Liver (tissue), 8 donors: ENCODE measurements at regions not wholly inside any gene's neighbourhood (a gene's known extent, or its start where the extent isn't known, plus 50 kb on each side); places are given as distances from the start of the nearest gene placed in this dataset.

ENCODE experiments used
- DNase-seq: peaks from one replicate; pipeline ENCODE4 v3.0.0-alpha.2; 2017; ENCODE audit warnings: low spot score
- H3K27ac ChIP-seq, 2 donors: one replicate each; pipeline ENCODE4 v1.7.0; 2013; ENCODE audit warnings: inconsistent platforms in 2 of 2, low read length in 2 of 2, control low read depth in 1 of 2, low read depth in 1 of 2, mild to moderate bottlenecking in 1 of 2
- H3K27me3 ChIP-seq, 4 donors: one replicate each; pipeline versions ENCODE4 v1.6.1 to v1.7.0; 2013; ENCODE audit warnings: low read length in 3 of 4, inconsistent platforms in 1 of 4, mild to moderate bottlenecking in 1 of 4, moderate library complexity in 1 of 4; ENCODE audit not compliant: control insufficient read depth in 4 of 4, insufficient read depth in 4 of 4
- H3K36me3 ChIP-seq, 4 donors: one replicate each; pipeline versions ENCODE4 v1.6.1 to v1.7.0; 2013; ENCODE audit warnings: low read length in 3 of 4, mild to moderate bottlenecking in 3 of 4, low read depth in 1 of 4, moderate library complexity in 1 of 4; ENCODE audit not compliant: control insufficient read depth in 4 of 4, insufficient read depth in 3 of 4
- H3K4me1 ChIP-seq, 4 donors: one replicate each; pipeline versions ENCODE4 v1.6.1 to v1.7.0; 2013; ENCODE audit warnings: low read length in 3 of 4, mild to moderate bottlenecking in 3 of 4, moderate library complexity in 1 of 4; ENCODE audit not compliant: control insufficient read depth in 4 of 4, insufficient read depth in 4 of 4
- H3K4me3 ChIP-seq, 3 donors: one replicate each; pipeline versions ENCODE4 v1.6.1 to v1.7.0; 2013; ENCODE audit warnings: low read length in 3 of 3, control low read depth in 1 of 3, low read depth in 1 of 3, mild to moderate bottlenecking in 1 of 3
- H3K9ac ChIP-seq, 2 donors: one replicate each; pipeline ENCODE4 v1.7.0; 2013; ENCODE audit warnings: low read length in 2 of 2, mild to moderate bottlenecking in 2 of 2, moderate library complexity in 2 of 2, control low read depth in 1 of 2, low read depth in 1 of 2
- H3K9me3 ChIP-seq, 4 donors: one replicate each; pipeline versions ENCODE4 v1.6.1 to v1.7.0; 2013; ENCODE audit warnings: low read length in 3 of 4; ENCODE audit not compliant: control insufficient read depth in 4 of 4
- ATF3 ChIP-seq: IDR thresholded peaks from 2 replicates; pipeline ENCODE4 v1.6.1; 2016; ENCODE audit warnings: antibody characterized with exemption
- EGR1 ChIP-seq, 2 donors: IDR thresholded peaks; 2 replicates each; pipeline ENCODE4 v1.6.1; 2016 to 2018; ENCODE audit warnings: antibody characterized with exemption in 2 of 2, low read depth in 2 of 2
- FOXA1 ChIP-seq: IDR thresholded peaks from 2 replicates; pipeline ENCODE4 v1.6.1; 2016; ENCODE audit warnings: antibody characterized with exemption
- FOXA2 ChIP-seq: IDR thresholded peaks from 2 replicates; pipeline ENCODE4 v1.6.1; 2016; ENCODE audit warnings: antibody characterized with exemption
- GABPA ChIP-seq, 2 donors: IDR thresholded peaks in 1 of 2; conservative IDR thresholded peaks in 1 of 2; 2 replicates each; pipeline ENCODE4 v1.6.1; 2016; ENCODE audit warnings: antibody characterized with exemption in 2 of 2, mild to moderate bottlenecking in 1 of 2, moderate library complexity in 1 of 2
- HNF4A ChIP-seq, 2 donors: conservative IDR thresholded peaks; 2 replicates each; pipeline ENCODE4 v1.6.1; 2016; ENCODE audit warnings: antibody characterized with exemption in 2 of 2, mild to moderate bottlenecking in 2 of 2
- HNF4G ChIP-seq: IDR thresholded peaks from 2 replicates; pipeline ENCODE4 v1.6.1; 2016; ENCODE audit warnings: antibody characterized with exemption
- JUND ChIP-seq, 2 donors: IDR thresholded peaks; 2 replicates each; pipeline ENCODE4 v1.6.1; 2016; ENCODE audit warnings: antibody characterized with exemption in 2 of 2
- MAX ChIP-seq: IDR thresholded peaks from 2 replicates; pipeline ENCODE4 v1.6.1; 2016; ENCODE audit warnings: antibody characterized with exemption
- NR2F2 ChIP-seq: IDR thresholded peaks from 2 replicates; pipeline ENCODE4 v1.6.1; 2016; ENCODE audit warnings: antibody characterized with exemption
- RAD21 ChIP-seq, 2 donors: IDR thresholded peaks; 2 replicates each; pipeline ENCODE4 v1.6.1; 2016; ENCODE audit warnings: antibody characterized with exemption in 2 of 2, mild to moderate bottlenecking in 2 of 2
- RXRA ChIP-seq, 2 donors: IDR thresholded peaks; 2 replicates each; pipeline ENCODE4 v1.6.1; 2017 to 2018; ENCODE audit warnings: antibody characterized with exemption in 2 of 2, mild to moderate bottlenecking in 1 of 2
- SP1 ChIP-seq: IDR thresholded peaks from 2 replicates; pipeline ENCODE4 v1.6.1; 2018; ENCODE audit warnings: antibody characterized with exemption, mild to moderate bottlenecking
- TAF1 ChIP-seq: conservative IDR thresholded peaks from 2 replicates; pipeline ENCODE4 v1.6.1; 2016; ENCODE audit warnings: antibody characterized with exemption, mild to moderate bottlenecking
- YY1 ChIP-seq: IDR thresholded peaks from 2 replicates; pipeline ENCODE4 v1.6.1; 2016; ENCODE audit warnings: antibody characterized with exemption, mild to moderate bottlenecking
- WGBS: extraction: QIAGEN DNeasy Blood & Tissue Kit; methylation state at CpG from one replicate; pipeline ENCODE4 v1.1.7; 2013; 5-methylcytosine and 5-hydroxymethylcytosine counted together
- TF ChIP-seq, protein P1 (sequence below): fragments of 150-350 bp; IDR thresholded peaks from 2 replicates; pipeline ENCODE4 v1.5.1; 2017; ENCODE audit warnings: improper control_type of control experiment, low read depth, low read length; ENCODE audit not compliant: missing input control
- TF ChIP-seq, protein P2 (sequence below): IDR thresholded peaks from 2 replicates; pipeline ENCODE4 v1.6.1; 2016; ENCODE audit warnings: antibody characterized with exemption, mild to moderate bottlenecking
- TF ChIP-seq, protein P3 (sequence below): IDR thresholded peaks from 2 replicates; pipeline ENCODE4 v1.6.1; 2016; ENCODE audit warnings: antibody characterized with exemption
- donor health status: healthy.
- donor health status: healthy.
- donor health status: healthy.
- donor health status: healthy.
- donor health status: healthy.

GRCh38 chr6:169843991-169844390 is 92.6 kb downstream of the ERMARD start (continued):
- TF ChIP-seq, protein P1, sequence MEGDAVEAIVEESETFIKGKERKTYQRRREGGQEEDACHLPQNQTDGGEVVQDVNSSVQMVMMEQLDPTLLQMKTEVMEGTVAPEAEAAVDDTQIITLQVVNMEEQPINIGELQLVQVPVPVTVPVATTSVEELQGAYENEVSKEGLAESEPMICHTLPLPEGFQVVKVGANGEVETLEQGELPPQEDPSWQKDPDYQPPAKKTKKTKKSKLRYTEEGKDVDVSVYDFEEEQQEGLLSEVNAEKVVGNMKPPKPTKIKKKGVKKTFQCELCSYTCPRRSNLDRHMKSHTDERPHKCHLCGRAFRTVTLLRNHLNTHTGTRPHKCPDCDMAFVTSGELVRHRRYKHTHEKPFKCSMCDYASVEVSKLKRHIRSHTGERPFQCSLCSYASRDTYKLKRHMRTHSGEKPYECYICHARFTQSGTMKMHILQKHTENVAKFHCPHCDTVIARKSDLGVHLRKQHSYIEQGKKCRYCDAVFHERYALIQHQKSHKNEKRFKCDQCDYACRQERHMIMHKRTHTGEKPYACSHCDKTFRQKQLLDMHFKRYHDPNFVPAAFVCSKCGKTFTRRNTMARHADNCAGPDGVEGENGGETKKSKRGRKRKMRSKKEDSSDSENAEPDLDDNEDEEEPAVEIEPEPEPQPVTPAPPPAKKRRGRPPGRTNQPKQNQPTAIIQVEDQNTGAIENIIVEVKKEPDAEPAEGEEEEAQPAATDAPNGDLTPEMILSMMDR = no peak
- TF ChIP-seq FOXA2 = no peak

- WGBS = 84% methylated on average over 5 of the region's 5 CpGs
- Histone ChIP-seq H3K27ac (no peak overlapping the region), H3K9me3 (no peaks in the 10 kb centered on the region), H3K4me3 (no peak overlapping the region), H3K4me1 (no peaks in the 10 kb centered on the region), H3K27me3 (no peaks in the 10 kb centered on the region), H3K36me3 (no peaks in the 10 kb centered on the region), H3K9ac (no peak overlapping the region)
- TF ChIP-seq, protein P1 = no peak
- TF ChIP-seq, protein P2, sequence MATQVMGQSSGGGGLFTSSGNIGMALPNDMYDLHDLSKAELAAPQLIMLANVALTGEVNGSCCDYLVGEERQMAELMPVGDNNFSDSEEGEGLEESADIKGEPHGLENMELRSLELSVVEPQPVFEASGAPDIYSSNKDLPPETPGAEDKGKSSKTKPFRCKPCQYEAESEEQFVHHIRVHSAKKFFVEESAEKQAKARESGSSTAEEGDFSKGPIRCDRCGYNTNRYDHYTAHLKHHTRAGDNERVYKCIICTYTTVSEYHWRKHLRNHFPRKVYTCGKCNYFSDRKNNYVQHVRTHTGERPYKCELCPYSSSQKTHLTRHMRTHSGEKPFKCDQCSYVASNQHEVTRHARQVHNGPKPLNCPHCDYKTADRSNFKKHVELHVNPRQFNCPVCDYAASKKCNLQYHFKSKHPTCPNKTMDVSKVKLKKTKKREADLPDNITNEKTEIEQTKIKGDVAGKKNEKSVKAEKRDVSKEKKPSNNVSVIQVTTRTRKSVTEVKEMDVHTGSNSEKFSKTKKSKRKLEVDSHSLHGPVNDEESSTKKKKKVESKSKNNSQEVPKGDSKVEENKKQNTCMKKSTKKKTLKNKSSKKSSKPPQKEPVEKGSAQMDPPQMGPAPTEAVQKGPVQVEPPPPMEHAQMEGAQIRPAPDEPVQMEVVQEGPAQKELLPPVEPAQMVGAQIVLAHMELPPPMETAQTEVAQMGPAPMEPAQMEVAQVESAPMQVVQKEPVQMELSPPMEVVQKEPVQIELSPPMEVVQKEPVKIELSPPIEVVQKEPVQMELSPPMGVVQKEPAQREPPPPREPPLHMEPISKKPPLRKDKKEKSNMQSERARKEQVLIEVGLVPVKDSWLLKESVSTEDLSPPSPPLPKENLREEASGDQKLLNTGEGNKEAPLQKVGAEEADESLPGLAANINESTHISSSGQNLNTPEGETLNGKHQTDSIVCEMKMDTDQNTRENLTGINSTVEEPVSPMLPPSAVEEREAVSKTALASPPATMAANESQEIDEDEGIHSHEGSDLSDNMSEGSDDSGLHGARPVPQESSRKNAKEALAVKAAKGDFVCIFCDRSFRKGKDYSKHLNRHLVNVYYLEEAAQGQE = no peak
- no peak for TF ChIP-seq EGR1 (IDR thresholded peaks at IDR 0.05; ENCODE audit: low read depth in 2 of 2)
- no peak for TF ChIP-seq MAX
- TF ChIP-seq, protein P3, sequence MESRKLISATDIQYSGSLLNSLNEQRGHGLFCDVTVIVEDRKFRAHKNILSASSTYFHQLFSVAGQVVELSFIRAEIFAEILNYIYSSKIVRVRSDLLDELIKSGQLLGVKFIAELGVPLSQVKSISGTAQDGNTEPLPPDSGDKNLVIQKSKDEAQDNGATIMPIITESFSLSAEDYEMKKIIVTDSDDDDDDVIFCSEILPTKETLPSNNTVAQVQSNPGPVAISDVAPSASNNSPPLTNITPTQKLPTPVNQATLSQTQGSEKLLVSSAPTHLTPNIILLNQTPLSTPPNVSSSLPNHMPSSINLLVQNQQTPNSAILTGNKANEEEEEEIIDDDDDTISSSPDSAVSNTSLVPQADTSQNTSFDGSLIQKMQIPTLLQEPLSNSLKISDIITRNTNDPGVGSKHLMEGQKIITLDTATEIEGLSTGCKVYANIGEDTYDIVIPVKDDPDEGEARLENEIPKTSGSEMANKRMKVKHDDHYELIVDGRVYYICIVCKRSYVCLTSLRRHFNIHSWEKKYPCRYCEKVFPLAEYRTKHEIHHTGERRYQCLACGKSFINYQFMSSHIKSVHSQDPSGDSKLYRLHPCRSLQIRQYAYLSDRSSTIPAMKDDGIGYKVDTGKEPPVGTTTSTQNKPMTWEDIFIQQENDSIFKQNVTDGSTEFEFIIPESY = no peak
- no peak for TF ChIP-seq FOXA2
- TF ChIP-seq RXRA (IDR thresholded peaks at IDR 0.05) = no peak
- TF ChIP-seq JUND (IDR thresholded peaks at IDR 0.05) = no peak
- TF ChIP-seq GABPA (IDR thresholded peaks at IDR 0.05 in 1 of 2, conservative IDR thresholded peaks at IDR 0.05 in 1 of 2) = no peak
- no peak for TF ChIP-seq ATF3
- no peak for TF ChIP-seq RAD21 (IDR thresholded peaks at IDR 0.05)
- TF ChIP-seq TAF1 = no peak
- TF ChIP-seq FOXA1 = no peak
- TF ChIP-seq HNF4A (conservative IDR thresholded peaks at IDR 0.05) = no peak
- TF ChIP-seq SP1 = no peak
- TF ChIP-seq HNF4G = no peak
- no peak for TF ChIP-seq YY1
- no peak for TF ChIP-seq NR2F2
- DNase-seq = no peak
Observed at GRCh38 chr6:169843110-169843509, 91.7 kb downstream of the ERMARD start.
